ENCODE measurements at regions not wholly inside any gene's neighbourhood (a gene's known extent, or its start where the extent isn't known, plus 50 kb on each side); places are given as distances from the start of the nearest gene placed in this dataset.

DNA sequence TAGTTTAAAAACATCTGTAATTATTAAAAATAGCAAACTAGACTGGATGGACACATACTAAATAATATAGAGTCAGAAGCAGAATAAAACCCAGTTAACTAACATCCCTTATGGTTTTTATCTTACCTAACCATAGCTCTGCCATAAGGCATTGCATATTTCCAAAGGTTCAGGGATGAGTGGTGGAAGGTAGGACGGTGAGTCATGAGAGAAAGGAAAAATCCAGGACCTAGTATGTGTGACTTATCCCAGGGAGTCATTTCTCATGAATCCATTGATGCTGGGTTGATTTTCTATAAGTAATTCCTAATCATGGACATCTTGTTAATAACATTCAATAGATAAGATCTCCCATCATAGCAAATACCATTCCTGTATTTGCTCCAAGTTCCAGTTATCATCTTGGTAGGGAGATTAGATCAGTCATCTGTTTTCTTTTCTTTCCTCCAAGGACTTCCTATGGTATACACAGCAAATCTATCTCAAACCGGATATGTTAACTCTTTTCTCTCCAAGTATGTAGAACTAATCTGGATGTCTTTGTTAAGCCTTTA lies 490.7 kb upstream of the B3GALT2 start:
- no peak for DNase-seq

DNA sequence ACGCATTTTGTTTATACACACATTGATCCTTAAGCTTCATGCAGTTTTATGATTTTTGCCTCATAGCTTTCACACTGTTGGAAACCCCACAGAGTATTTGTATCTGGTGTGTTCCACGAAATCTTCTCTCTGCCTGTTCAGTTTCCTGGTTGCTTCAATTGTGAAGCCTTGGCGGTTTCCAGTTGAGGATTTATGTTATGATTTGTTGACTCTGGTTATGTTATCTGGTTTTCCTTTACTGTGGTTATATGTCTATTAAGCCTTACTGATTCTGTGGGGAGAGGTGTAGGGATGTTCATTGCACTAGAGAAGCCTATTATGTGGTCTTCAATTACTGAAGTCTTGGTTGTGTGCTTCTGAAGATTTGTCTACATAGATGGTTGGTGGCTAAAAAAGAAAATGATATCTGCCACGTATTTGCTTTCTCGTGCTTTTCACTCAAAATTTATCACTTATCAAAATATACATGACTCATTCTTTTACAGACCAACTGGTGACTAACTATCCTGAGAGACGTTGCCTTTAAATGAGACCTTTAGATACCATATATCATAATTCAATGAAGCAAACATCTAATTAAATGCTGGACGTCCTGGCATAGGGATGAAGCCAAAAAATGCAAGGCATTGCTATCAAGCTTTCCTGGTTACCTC lies 488.0 kb upstream of the B3GALT2 start:
- DNase-seq = no peak

DNA sequence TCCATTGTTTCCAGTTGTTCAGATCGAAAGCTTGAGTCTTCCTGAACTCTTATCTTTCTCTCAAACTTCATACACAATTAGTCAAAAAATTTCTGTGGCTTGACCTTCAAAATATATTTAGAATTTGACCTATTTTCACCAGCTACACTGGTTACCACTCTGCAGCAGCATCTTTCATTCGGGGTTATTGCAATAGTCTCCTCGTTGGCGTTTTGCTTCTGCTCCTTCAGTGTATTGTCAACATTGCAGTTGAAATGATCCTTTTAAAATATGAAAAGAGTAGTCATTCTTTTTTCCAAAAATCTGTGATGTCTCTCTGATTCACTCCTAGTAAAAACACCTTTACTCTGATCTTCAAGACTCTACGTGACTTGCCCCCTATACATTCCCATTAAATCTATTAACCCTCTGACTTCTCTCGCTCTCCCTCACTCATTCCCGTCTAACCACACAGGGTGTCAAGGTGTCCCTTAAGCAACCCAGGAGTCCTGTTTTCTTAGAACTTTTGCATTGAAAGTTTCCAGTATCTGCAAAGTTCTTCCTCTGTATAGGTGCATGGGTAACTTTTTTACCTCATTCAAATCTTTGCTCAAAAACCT lies 480.2 kb upstream of the B3GALT2 start:
- no peak for DNase-seq

DNA sequence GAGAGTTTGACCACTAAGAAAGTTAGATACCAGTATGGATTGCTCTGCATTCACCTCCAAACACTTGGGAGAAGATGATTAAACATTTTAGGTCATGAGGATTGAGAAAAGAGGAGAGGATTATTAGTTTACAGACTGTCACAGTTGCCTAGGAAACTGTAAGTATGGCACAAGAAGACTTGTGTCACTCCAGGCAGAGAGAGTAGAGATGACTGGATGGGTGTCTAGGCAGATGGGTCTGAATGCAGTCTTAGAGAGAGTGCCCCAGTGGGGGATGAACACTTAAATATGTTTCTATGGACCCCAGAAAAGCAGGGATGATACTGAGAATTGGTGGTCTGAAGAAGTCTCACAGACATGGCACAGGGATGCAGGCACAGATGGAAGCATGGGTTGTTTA lies 477.6 kb upstream of the B3GALT2 start:
- DNase-seq = no peak

DNA sequence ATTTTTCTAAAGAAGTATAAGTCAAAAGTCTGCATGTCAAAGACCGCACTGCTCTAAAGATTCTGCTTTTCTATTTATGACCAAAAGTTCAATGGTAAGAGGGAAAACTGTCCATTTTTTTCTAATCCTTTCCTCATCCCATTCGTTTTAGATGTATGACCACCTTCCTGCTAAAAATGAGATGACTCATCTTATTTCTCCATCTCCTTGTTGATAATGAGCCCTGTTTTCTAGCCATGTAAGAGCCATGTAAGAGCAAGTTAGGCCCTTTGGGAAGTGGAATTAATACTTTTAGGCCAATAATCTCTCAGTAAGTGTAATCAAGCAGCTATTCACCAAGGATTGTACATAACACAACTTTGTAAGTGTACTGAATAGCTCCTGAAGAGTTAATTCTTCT lies 475.6 kb upstream of the B3GALT2 start:
- no peak for DNase-seq

DNA sequence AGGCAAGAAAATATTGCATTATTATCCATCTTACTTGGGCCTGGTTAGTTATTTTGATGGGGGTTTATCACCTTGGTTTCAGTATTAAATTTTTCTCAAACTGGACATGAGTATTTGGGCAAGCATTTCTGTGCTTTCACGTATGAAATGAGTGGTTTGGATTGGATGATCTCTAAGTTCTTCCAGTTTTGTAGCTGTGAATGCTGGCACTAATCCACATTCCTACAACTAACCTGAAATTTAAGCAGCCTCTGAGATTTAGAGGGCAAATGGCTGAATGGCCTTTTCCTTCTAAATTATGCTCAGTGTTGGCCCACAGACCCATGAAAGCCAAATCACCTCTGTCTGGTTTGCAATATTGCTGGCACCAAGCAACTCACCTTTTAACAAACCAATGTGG lies 475.0 kb upstream of the B3GALT2 start:
- no peak for DNase-seq

DNA sequence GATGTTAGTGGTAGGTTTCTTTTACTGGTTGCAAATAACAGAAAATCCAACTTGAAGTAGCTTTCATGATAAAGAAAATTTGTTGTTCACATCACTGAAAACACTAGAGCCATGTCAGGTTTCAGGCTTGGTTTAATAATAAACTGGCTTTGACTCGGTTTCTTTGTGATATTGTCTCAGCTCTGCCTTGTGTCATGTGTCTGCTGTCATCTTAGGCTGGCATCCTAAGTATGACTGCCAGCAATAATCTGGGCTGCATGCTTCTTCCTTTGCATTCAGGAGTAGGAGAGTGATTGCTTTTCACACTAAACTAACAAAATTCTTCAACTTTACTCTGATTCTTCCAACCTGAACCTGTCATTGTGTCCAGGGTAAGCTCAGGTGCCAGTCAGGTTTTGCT lies 474.0 kb upstream of the B3GALT2 start:
- no peak for DNase-seq

DNA sequence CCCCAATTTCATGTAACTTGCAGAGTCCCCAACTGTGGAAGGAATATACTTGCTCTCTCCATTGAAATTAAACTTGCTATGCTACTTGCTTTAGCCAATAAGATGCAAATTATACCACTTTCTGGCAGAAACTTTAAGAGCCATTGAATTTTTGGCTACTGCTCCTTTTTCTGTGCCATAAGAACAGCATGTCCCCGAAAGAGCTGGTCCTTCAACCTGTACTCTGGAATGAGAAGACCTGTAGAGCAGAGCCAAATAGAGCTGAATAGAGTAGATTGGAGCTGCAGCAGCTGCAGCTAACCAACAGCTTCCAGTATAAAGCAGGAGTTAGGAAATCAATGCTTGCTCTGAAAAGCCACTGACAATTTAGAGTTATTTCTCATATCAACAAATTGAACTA lies 472.3 kb upstream of the B3GALT2 start:
- no peak for DNase-seq

DNA sequence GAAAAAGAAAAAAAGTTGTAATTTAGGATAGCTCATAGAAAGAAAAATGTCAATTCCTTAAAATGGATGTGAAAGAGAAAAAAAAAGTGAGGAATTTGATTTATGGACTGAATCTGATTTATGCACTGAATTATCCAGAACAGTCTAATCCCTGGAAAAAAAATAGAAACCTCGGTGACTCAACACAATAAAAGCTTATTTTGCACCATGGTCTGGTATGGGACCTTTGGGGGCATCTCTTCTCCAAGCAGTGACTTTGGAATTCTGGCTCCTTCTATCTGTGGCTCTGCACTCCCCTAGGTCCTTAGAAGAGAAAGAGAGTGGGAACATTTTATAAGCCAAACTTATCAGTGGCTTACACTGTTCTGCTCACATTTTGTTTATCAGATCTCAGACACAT lies 471.7 kb upstream of the B3GALT2 start:
- DNase-seq = no peak

DNA sequence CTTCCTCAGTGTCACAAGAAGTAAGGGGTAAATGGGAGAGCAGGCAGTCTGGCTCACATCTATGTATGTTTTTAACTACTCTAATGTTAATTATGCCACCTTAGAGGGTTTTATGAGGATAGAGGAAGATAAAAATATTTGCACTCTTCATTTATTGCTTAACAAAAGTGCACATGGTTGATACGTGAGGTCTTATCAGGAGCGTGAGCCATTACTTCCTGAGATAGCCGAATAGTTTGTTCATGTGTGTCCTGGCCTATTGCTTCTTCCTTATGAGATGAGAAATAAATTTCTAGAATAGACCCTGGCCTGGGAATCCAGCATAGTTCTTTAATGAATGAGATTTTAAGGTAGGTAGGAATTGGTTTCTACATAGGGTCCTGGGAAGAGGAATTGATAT lies 471.1 kb upstream of the B3GALT2 start:
- no peak for DNase-seq

DNA sequence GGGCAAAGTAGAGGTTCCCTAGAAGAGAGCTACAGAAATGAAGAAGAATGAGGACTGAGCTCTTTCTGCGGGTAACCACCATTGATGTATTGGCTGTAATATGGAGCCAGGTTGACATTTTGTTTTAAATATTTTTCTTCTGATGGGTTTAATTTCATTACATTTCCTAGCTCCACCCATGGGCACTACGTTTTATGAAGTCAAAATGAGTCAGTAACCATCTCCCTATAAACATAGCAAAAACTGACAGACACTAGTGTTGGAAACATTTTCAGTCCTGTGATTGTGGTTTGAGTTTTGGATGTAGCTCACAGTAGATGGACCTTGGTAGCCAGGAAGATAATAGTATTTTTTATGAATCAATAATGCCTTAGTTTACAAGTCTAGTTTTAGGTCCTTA lies 470.4 kb upstream of the B3GALT2 start:
- no peak for DNase-seq

DNA sequence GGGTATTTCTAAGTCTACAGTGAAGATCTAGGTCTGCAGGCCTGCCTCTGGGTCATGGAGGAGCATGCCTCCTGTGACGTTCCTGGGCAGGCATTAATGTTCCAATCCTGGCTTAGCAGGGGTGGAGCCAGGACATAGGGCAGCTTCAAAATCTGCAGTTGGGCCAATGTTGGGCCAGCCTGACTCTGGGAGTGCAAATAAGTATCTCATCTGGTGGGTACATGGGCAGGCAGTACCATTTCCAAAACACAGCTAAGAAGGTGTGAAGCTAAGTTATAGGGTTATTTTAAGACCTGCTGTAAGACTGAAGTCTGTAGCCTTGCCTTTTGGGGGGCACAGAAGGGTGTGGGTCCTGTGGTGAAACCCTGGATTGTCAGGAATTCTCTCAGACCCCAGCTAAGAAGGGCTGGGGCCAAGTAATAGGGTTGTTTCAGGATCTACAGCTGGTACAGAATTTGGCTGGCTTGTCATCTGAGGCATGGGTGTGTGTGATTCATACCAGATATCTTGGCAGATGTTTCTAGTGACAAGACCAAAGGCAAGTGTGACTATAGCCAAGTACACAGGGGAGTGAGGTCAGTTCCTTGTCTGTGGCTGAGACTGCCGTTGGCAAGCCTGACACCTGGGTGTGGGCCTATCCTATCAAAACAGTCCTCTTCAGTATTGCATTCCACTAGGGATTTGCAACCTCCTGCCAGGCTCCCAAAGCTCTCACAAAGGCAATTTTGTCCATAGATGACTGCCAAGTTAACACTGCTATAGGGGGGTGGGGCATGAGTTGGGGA lies 468.7 kb upstream of the B3GALT2 start:
- no peak for DNase-seq

DNA sequence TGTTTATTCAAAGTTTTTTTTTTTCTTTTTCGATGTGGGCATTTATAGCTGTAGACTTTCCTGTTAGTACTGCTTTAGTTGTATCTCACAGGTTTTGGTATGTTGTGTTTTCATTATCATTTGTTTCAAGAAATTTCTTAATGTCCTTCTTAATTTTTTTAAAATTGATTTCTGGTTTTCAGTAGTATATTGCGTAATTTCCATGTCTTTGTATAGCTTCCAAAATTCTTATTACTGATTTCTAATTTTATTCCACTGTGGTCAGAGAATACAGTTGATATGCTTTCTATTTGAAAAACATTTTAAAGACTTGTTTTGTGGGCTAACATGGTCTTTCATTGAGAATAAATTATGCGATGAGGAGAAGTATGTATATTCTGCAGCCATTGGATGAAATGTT lies 463.2 kb upstream of the B3GALT2 start:
- DNase-seq = no peak

DNA sequence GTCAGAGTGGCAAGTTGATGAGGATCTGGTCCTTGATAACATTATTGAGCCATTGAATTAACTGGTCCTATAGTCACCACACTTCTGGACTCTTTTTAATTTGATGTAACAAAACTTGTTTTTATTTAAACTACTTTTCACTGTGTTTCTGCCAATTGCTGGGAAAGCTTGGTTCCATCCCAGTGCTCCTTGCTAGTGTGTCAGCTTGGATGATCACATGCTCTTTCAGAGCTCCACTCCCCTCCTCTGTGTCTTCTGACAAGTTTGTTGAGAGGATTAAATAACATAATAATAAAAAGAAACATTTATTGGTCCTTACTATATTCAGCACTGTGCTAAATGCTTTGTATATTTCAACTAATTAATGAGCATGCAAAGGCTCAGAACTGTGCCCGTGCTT lies 448.5 kb upstream of the B3GALT2 start:
- DNase-seq = no peak

DNA sequence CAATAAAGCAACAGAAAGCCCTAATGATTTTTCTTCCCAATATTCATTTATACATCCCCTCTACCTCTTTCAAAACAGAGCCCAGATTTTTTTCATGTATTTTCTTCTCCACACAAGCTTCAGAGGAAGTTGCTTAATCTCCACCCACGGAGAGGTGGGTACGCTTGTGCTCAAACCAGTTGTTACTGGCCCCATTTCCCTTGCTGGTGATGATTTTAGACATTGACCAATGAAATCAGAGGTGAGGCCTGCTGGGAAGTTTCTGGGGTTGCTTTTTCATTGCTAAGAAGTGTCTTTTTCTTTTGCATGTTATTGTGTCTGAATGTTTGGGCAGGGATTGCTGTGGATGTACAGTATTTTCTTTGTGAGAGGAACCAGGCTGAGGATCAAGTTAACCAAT lies 448.1 kb upstream of the B3GALT2 start:
- DNase-seq = peak; percentile 4

DNA sequence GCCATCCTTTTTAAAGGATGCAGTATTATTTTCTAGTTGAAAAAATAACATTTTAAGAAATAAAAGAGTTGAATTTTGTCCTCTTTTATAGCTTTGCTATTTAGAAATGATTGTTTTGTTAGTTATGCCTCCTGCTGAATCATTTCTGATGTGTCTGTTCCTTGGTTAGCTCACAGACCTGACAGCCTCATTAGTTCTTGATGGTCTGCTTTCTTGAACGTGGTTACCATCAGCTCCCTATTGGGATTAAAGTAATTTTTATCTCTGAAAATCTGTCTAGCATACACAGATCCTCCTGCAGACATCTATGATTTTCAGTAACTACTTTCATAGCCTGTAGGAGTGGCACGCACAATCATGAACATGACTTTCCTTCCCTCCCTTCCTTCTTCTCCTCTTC lies 447.6 kb upstream of the B3GALT2 start:
- no peak for DNase-seq

DNA sequence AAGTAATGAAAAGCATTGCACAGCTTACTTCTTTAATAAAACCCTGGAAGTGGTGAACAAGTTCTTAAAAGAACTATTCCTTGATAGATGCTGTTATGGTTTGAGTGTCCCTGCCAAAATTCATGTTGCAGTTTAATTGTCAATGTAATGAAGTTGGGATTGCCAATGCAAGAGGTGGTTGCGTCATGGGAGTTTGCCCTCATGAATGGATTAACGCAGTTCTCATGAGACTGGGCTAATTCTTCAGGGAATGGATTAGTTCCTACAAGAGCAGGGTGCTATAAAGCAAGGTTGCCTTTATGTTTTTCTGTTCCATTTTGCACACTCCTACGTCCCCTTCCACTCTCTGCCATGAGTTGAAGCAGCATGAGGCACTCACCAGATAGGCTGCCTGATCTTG lies 446.7 kb upstream of the B3GALT2 start:
- DNase-seq = no peak

DNA sequence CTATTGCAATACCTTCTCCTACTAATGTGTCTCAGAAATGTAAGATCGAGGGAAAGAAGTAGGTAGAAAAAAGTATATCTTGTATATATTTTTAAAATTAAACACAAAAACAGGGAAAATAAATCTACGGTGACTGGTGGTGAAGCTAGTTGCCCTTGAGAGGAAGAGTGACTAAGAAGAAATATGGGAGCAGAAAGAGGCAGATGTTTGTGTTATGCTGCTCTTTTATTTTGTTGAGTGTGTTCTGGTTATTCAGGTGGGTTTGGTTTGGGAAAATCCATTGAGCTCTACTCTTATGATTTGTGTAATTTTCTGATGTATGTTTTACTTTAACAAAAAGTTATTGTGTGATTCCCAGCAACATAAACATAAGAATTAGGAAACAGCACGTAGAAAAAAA lies 444.9 kb upstream of the B3GALT2 start:
- DNase-seq = no peak

DNA sequence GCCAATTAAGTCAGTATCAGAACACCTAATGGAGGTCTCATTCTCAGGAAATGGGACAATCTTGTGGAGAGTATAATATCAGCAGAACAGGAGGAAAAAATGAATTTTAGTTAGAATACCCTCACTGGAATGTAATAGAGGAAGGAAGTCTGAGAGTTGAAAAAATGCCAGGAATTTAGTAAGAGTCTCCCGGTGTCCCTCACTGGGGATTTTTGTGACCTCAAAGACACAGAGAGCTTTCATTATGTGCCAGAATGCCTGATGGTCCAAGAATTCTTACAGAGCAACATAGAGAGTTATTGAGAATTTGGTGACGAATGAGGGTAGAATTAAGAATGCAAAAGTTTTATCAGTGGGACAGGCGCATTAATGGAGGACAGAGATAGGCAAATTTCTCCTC lies 443.5 kb upstream of the B3GALT2 start:
- DNase-seq = no peak

DNA sequence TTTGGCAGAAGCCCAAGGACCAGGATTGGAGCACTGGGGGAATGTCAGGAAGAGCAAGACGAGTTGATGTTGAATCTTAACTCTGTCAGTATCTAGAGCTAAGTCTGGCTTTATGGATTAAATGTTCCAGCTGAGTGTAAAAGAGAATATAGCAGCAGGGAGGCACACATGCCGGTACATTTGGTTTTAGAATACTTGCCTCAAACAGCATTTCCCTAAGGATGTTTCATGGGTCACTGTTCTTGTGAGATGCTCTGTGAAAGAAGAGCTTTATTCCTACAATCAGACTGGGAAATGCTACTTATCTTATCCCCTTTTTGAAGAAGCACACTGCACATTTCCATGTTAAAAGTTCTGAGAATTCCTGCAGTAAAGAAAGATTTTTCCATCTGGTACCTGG lies 440.3 kb upstream of the B3GALT2 start:
- DNase-seq = no peak

DNA sequence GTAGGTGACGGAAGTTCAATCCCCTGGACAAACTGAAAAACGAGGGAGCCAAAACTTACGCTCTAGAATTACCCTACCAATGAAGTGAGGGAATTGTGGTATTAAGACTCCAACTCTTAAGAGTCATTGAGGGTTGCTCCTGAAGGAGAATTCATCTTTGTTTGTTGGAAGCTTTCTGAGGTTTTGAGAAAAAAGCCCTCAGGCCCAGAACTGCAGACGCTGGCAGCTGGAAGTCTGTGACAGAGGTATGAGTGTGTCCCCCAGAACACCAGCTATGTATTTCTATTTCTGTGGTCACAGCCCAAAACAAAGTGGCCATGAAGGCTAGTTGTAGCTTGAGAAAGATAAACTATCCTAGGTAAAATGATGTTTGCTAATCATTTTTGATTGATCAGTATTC lies 438.8 kb upstream of the B3GALT2 start:
- DNase-seq = no peak

DNA sequence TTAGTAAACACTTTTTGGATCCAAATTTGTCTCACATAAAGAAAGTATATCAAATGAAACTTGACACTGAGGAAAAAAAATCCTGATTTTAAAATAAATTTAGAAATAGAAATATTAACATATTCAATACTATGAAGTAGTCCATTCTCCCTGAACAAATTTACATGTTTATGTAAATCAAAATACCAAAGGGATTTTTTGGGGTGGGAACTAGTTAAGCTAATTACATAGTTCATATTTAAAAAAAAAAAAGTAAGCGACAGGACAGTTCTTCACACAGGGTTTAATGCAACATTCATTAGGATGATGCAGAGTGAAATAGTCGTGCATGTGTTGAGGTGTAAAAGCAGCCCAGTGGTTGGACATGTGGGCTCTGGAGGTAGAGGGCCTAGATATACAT lies 433.5 kb upstream of the B3GALT2 start:
- no peak for DNase-seq

DNA sequence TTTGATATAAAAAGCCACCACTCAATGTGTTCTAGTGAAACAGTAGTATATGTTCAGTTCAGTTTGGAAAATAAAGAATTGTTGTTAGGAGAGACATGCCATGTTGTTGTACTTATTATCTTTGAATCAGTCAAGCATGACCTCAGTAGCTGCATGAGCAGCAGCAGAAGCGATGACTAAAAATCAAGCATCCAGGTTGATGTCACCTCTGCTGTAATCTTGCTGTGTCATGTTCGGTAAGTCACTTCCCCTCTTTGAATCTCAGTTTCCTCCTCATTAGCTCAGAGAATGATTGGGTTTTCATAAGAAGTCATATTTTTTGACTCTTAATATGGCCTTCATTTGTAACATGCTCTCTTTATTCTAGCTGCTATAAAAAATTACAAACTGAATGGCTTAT lies 428.4 kb upstream of the B3GALT2 start:
- no peak for DNase-seq

DNA sequence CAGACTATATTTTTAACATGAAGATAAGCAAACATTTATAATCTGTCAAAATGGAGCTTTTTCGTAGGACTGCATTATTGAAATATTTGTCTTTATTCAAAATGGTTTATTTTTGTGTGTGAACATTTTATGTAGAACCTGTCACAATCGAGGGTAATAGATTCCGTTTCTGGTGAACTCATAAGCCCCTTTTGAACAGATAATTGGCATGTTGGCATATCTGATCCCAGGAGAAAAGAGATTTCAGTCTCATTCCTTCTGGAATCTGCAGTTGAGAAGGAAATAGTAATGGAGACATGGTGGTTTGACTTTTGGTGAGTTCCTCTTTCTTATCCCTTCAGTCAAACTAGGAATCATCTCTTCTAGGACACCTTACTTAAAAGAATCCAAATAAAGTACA lies 427.9 kb upstream of the B3GALT2 start:
- DNase-seq = no peak
